ENCODE measurements at regions not wholly inside any gene's neighbourhood (a gene's known extent, or its start where the extent isn't known, plus 50 kb on each side); places are given as distances from the start of the nearest gene placed in this dataset.
"Not testable (repeated sequence)": the region's sequence is repeated elsewhere in the genome, so short reads cannot be mapped to it uniquely, and the experiment has no call there.

- H3K27me3 Mint-ChIP-seq; H3K9me3 Mint-ChIP-seq; ATAC-seq (ENCODE audit: low read depth in 2 of 2); H3K4me3 Mint-ChIP-seq; H3K4me1 Mint-ChIP-seq; H3K36me3 ChIP-seq (ENCODE audit: control insufficient read depth, insufficient read depth, low read length); H3K4me3 ChIP-seq (ENCODE audit: low read depth, low read length); H3K27ac ChIP-seq (ENCODE audit: insufficient read depth, low read length, poor library complexity, severe bottlenecking); H3K27me3 ChIP-seq (ENCODE audit: control insufficient read depth, insufficient read depth, low read length); DNase-seq; H3K4me1 ChIP-seq (ENCODE audit: control insufficient read depth, insufficient read depth, low read length, poor library complexity, severe bottlenecking); H3K27ac Mint-ChIP-seq; H3K9me3 ChIP-seq (ENCODE audit: control insufficient read depth in 2 of 2, low read length in 2 of 2); H3K36me3 Mint-ChIP-seq: not testable (repeated sequence)
Observed at GRCh38 chr1:120607882-120608281, 115.9 kb upstream of the NBPF26 start.

- H3K4me1 Mint-ChIP-seq; ATAC-seq (ENCODE audit: low read depth in 2 of 2); H3K9me3 ChIP-seq (ENCODE audit: control insufficient read depth in 2 of 2, low read length in 2 of 2); H3K36me3 Mint-ChIP-seq; H3K27ac ChIP-seq (ENCODE audit: insufficient read depth, low read length, poor library complexity, severe bottlenecking); H3K27me3 ChIP-seq (ENCODE audit: control insufficient read depth, insufficient read depth, low read length); H3K27me3 Mint-ChIP-seq; H3K9me3 Mint-ChIP-seq; DNase-seq; H3K36me3 ChIP-seq (ENCODE audit: control insufficient read depth, insufficient read depth, low read length); H3K4me3 ChIP-seq (ENCODE audit: low read depth, low read length); H3K4me1 ChIP-seq (ENCODE audit: control insufficient read depth, insufficient read depth, low read length, poor library complexity, severe bottlenecking); H3K4me3 Mint-ChIP-seq; H3K27ac Mint-ChIP-seq: not testable (repeated sequence)
Observed at GRCh38 chr1:120608314-120609014, 115.3 kb upstream of the NBPF26 start.

- DNase-seq; H3K4me3 ChIP-seq (ENCODE audit: low read depth, low read length); H3K27ac Mint-ChIP-seq; H3K27ac ChIP-seq (ENCODE audit: insufficient read depth, low read length, poor library complexity, severe bottlenecking); H3K4me3 Mint-ChIP-seq; ATAC-seq (ENCODE audit: low read depth in 2 of 2); H3K36me3 ChIP-seq (ENCODE audit: control insufficient read depth, insufficient read depth, low read length); H3K27me3 Mint-ChIP-seq; H3K4me1 Mint-ChIP-seq; H3K9me3 Mint-ChIP-seq; H3K9me3 ChIP-seq (ENCODE audit: control insufficient read depth in 2 of 2, low read length in 2 of 2); H3K4me1 ChIP-seq (ENCODE audit: control insufficient read depth, insufficient read depth, low read length, poor library complexity, severe bottlenecking); H3K36me3 Mint-ChIP-seq; H3K27me3 ChIP-seq (ENCODE audit: control insufficient read depth, insufficient read depth, low read length): not testable (repeated sequence)
Observed at GRCh38 chr1:120609015-120609573, 114.7 kb upstream of the NBPF26 start.

GRCh38 chr1:120609834-120610233, 113.9 kb upstream of the NBPF26 start:
- not testable (repeated sequence) for H3K27me3 Mint-ChIP-seq, H3K9me3 Mint-ChIP-seq

GRCh38 chr1:120614931-120615639, 108.7 kb upstream of the NBPF26 start:
- not testable (repeated sequence) for H3K27ac ChIP-seq (ENCODE audit: insufficient read depth, low read length, poor library complexity, severe bottlenecking); H3K4me3 Mint-ChIP-seq; ATAC-seq (ENCODE audit: low read depth in 2 of 2); H3K36me3 ChIP-seq (ENCODE audit: control insufficient read depth, insufficient read depth, low read length); H3K27me3 ChIP-seq (ENCODE audit: control insufficient read depth, insufficient read depth, low read length); H3K9me3 Mint-ChIP-seq; H3K4me1 ChIP-seq (ENCODE audit: control insufficient read depth, insufficient read depth, low read length, poor library complexity, severe bottlenecking); H3K4me3 ChIP-seq (ENCODE audit: low read depth, low read length); H3K4me1 Mint-ChIP-seq; DNase-seq; H3K27me3 Mint-ChIP-seq; H3K36me3 Mint-ChIP-seq; H3K9me3 ChIP-seq (ENCODE audit: control insufficient read depth in 2 of 2, low read length in 2 of 2); H3K27ac Mint-ChIP-seq

More at GRCh38 chr1:120609834-120610233, 113.9 kb upstream of the NBPF26 start:
- H3K4me3 Mint-ChIP-seq; H3K4me1 Mint-ChIP-seq; H3K36me3 ChIP-seq (ENCODE audit: control insufficient read depth, insufficient read depth, low read length); H3K4me1 ChIP-seq (ENCODE audit: control insufficient read depth, insufficient read depth, low read length, poor library complexity, severe bottlenecking); H3K4me3 ChIP-seq (ENCODE audit: low read depth, low read length); DNase-seq; H3K27ac ChIP-seq (ENCODE audit: insufficient read depth, low read length, poor library complexity, severe bottlenecking); H3K36me3 Mint-ChIP-seq; H3K27me3 ChIP-seq (ENCODE audit: control insufficient read depth, insufficient read depth, low read length); H3K9me3 ChIP-seq (ENCODE audit: control insufficient read depth in 2 of 2, low read length in 2 of 2); H3K27ac Mint-ChIP-seq: not testable (repeated sequence)
- peak in 1 of 2 donors; percentile 76 for ATAC-seq (ENCODE audit: low read depth in 2 of 2)

- DNase-seq; ATAC-seq (ENCODE audit: low read depth in 2 of 2); H3K4me3 ChIP-seq (ENCODE audit: low read depth, low read length); H3K27me3 Mint-ChIP-seq; H3K4me1 ChIP-seq (ENCODE audit: control insufficient read depth, insufficient read depth, low read length, poor library complexity, severe bottlenecking); H3K9me3 Mint-ChIP-seq; H3K4me3 Mint-ChIP-seq; H3K27ac ChIP-seq (ENCODE audit: insufficient read depth, low read length, poor library complexity, severe bottlenecking); H3K27ac Mint-ChIP-seq; H3K9me3 ChIP-seq (ENCODE audit: control insufficient read depth in 2 of 2, low read length in 2 of 2); H3K4me1 Mint-ChIP-seq; H3K36me3 Mint-ChIP-seq; H3K27me3 ChIP-seq (ENCODE audit: control insufficient read depth, insufficient read depth, low read length); H3K36me3 ChIP-seq (ENCODE audit: control insufficient read depth, insufficient read depth, low read length): not testable (repeated sequence)
Observed at GRCh38 chr1:120617493-120617892, 106.3 kb upstream of the NBPF26 start.

GRCh38 chr1:120619867-120620692, 103.7 kb upstream of the NBPF26 start:
- H3K27me3 ChIP-seq (ENCODE audit: control insufficient read depth, insufficient read depth, low read length); H3K27ac ChIP-seq (ENCODE audit: insufficient read depth, low read length, poor library complexity, severe bottlenecking); H3K27ac Mint-ChIP-seq; H3K36me3 Mint-ChIP-seq; H3K4me1 Mint-ChIP-seq; H3K4me3 ChIP-seq (ENCODE audit: low read depth, low read length); H3K4me3 Mint-ChIP-seq; ATAC-seq (ENCODE audit: low read depth in 2 of 2); H3K27me3 Mint-ChIP-seq; H3K36me3 ChIP-seq (ENCODE audit: control insufficient read depth, insufficient read depth, low read length); H3K9me3 ChIP-seq (ENCODE audit: control insufficient read depth in 2 of 2, low read length in 2 of 2); H3K4me1 ChIP-seq (ENCODE audit: control insufficient read depth, insufficient read depth, low read length, poor library complexity, severe bottlenecking); H3K9me3 Mint-ChIP-seq; DNase-seq: not testable (repeated sequence)

Data from CD4-positive, CD25-positive, alpha-beta regulatory T cell (primary cell).